GM19397 (cell line): ENCODE measurements at regions not wholly inside any gene's neighbourhood (a gene's known extent, or its start where the extent isn't known, plus 50 kb on each side); places are given as distances from the start of the nearest gene placed in this dataset.

ENCODE experiments used
- ATAC-seq: cut with Tn5 transposase; IDR thresholded peaks from one replicate; pipeline ENCODE4 v1.9.1; 2021; ENCODE audit warnings: mild to moderate bottlenecking, moderate library complexity; ENCODE audit not compliant: unreplicated experiment

GRCh38 chr2:220246386-220246785 lies 619.0 kb downstream of the SLC4A3 start:
- ATAC-seq = no peak

- no peak for ATAC-seq
Measured at GRCh38 chr2:220247588-220248350, 620.3 kb downstream of the SLC4A3 start.

- no peak for ATAC-seq
Measured at GRCh38 chr2:220259662-220260061, 632.2 kb downstream of the SLC4A3 start.

GRCh38 chr2:220263300-220263699 lies 635.9 kb downstream of the SLC4A3 start:
- ATAC-seq = no peak

GRCh38 chr2:220269367-220269766 lies 641.9 kb downstream of the SLC4A3 start:
- no peak for ATAC-seq

GRCh38 chr2:220270481-220271070 lies 643.1 kb downstream of the SLC4A3 start:
- ATAC-seq = no peak

- no peak for ATAC-seq
Measured at GRCh38 chr2:220272656-220273055, 645.2 kb downstream of the SLC4A3 start.

- no peak for ATAC-seq
Measured at GRCh38 chr2:220273082-220273481, 645.7 kb downstream of the SLC4A3 start.

- ATAC-seq = no peak
Measured at GRCh38 chr2:220275454-220275853, 648.0 kb downstream of the SLC4A3 start.

- ATAC-seq = no peak
Measured at GRCh38 chr2:220276741-220277444, 649.5 kb downstream of the SLC4A3 start.

- ATAC-seq = no peak
Measured at GRCh38 chr2:220277445-220277975, 650.1 kb downstream of the SLC4A3 start.

GRCh38 chr2:220278022-220278421 lies 650.6 kb downstream of the SLC4A3 start:
- no peak for ATAC-seq

GRCh38 chr2:220279372-220279771 lies 651.9 kb downstream of the SLC4A3 start:
- no peak for ATAC-seq

GRCh38 chr2:220279840-220280239 lies 652.4 kb downstream of the SLC4A3 start:
- no peak for ATAC-seq

- ATAC-seq = no peak
Measured at GRCh38 chr2:220280736-220281135, 653.3 kb downstream of the SLC4A3 start.

- ATAC-seq = no peak
Measured at GRCh38 chr2:220281771-220282170, 654.3 kb downstream of the SLC4A3 start.

- no peak for ATAC-seq
Measured at GRCh38 chr2:220282236-220282635, 654.8 kb downstream of the SLC4A3 start.

GRCh38 chr2:220293966-220294365 lies 666.5 kb downstream of the SLC4A3 start:
- ATAC-seq = no peak

- ATAC-seq = no peak
Measured at GRCh38 chr2:220296174-220296573, 668.7 kb downstream of the SLC4A3 start.

- no peak for ATAC-seq
Measured at GRCh38 chr2:220297093-220297492, 669.7 kb downstream of the SLC4A3 start.

GRCh38 chr2:220300806-220301205 lies 673.4 kb downstream of the SLC4A3 start:
- ATAC-seq = no peak

GRCh38 chr2:220302756-220303155 lies 675.3 kb downstream of the SLC4A3 start:
- no peak for ATAC-seq
